HG02852 (cell line): ENCODE measurements at regions not wholly inside any gene's neighbourhood (a gene's known extent, or its start where the extent isn't known, plus 50 kb on each side); places are given as distances from the start of the nearest gene placed in this dataset.
"Not testable (repeated sequence)": the region's sequence is repeated elsewhere in the genome, so short reads cannot be mapped to it uniquely, and the experiment has no call there.

Source experiments
- ATAC-seq: cut with Tn5 transposase; IDR thresholded peaks from one replicate; pipeline ENCODE4 v1.9.1; 2021; ENCODE audit warnings: mild to moderate bottlenecking, moderate library complexity; ENCODE audit not compliant: unreplicated experiment

DNA sequence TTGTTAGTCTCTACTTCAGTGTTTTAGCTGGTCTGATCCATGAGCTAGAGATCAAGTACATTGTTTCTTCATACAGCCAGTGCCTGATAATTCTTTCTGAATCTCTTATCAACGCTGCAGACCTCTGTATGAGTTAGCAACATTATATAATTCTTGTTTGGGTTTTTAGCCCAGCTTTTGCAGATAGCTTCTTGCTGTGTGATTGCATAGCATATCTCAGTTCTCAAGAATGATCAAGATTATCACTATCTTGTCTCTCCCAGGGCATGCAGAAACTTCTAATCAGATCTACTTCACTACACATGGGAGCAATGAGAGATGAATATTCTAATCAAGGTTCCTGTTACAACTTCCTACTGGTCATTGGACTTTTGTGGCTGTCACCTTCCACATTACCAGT is 158.3 kb downstream of the FAM174A start:
- ATAC-seq: no peak

DNA sequence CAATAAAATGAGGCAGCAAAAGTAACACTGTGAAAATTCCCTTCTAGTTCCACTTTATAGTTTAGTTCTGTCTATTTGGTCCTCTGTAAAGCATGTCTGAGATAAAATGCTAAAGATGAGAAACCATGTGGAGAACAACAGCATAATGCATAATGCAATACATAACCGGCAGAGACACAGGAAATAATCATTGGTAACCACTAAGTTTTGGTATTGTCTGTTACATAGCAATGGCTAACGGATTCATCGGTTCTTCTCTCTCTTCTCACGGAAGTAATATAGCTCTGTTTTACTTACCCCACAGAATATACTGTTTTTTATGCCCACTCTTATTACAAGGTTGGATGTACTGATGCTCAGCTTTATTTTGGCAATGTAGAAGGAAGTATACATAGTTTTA is 158.9 kb downstream of the FAM174A start:
- no peak for ATAC-seq

DNA sequence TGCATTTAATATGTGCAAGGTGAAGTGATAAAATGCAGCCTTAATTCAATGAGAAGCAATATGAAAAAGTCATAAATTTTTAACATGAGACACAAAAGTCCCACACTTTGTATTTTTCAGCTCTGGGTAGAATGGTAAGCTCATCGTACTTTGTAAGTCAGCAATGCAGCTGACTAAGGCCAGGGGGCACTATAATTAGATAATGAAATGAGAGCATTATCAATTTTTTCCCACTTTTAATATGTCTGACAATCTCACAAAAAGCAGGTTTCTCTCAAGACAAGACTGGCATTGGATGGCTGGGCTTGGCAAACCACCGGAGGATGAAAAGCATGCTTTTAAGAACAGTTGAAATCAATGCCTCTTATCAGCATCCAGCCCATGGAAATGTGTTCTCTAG is 162.8 kb downstream of the FAM174A start:
- ATAC-seq: no peak

DNA sequence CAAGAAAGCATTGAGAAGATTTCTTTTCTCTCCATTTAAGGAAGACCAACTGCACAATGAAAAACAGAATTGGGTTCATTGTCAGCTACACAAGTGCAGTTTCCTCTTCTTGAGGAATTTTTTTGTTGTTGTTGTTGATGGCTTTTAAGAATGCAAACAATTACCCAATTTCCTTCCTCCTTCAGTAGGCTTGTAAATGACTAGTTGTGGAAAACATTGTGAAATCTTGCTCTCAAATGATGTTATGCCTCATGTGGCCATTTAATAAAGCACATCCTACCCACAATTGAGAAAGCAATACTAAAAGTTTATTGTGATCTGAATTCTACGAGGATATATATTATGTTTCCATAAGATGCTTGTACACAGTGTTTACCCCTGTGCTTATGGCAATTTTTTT is 171.6 kb downstream of the FAM174A start:
- no peak for ATAC-seq

DNA sequence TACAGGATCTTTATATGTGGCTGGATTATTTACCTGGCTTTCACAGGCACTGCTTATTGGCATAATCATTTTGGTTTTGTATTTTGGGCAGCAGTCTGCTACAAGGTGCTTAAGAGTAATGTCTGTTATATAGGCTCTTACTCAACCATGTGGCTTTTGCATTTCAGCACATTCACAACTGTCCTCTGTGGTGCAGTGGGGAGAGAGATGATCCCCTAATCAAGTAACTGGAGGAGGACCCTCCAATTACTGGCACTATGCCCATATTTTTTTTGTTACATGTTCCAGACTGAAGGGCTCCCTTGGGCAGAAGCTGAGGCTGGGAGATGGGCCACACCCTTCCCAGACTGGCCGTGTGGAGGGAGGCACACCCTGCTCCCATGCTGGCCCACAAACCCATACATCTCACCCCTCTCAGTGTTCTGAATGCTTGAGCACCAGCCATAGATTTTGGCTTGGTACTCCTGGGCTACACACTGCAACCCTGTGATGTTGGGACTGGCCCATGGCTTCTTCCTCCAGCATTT is 173.5 kb downstream of the FAM174A start:
- no peak for ATAC-seq

DNA sequence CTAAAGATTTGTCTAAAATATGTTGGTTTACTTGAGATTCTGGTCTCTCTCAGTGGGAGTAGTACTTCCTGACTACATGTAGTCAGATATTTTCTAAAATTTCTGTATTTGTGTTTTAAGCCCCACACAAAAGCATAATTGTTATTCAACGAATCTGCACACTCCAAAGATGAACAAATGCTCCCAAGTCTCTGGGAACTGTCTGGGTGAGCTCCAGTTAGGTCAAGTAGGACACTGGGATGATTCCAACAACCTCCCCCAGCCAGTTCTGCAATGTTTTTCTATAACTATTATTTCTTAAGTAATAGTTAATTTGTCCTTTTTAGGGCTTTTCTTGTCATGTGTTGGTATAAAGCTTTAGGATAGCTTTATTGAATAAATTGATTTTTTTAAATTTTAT is 174.6 kb downstream of the FAM174A start:
- ATAC-seq: no peak

DNA sequence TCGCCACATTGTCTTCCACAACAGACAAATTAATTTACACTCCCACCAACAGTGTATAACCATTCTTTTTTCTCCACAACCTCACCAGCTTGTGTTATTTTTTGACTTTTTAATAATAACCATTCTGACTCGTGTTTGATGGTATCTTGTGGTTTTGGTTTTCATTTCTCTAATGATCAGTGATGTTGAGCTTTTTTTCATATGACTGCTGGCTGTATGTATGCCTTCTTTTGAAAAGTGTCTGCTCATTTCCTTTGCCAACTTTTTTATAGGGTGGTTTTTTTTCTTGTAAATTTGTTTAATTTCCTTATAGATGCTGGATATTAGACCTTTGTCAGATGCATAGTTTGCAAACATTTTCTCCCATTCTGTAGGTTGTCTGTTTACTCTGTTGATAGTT is 179.6 kb downstream of the FAM174A start:
- not testable (repeated sequence) for ATAC-seq

DNA sequence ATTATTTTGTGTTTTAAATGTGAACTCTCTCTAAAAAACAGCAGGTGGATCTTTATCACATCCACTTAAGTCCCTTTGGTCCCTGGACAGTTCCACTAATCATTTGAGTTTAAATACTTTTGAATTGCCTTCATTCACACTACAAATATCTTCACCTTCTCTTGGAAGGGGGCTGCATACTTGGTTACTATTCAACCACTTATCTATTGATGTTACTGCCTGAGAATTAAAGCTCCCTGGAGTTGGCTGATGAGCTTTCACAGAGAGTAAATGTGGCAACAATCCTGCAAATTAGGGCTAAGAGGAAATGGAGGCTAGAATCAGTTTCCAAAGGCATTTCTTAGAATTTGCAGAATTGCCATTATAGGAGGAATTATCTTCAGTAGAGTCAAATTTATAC is 180.4 kb downstream of the ST8SIA4 start:
- ATAC-seq: no peak

DNA sequence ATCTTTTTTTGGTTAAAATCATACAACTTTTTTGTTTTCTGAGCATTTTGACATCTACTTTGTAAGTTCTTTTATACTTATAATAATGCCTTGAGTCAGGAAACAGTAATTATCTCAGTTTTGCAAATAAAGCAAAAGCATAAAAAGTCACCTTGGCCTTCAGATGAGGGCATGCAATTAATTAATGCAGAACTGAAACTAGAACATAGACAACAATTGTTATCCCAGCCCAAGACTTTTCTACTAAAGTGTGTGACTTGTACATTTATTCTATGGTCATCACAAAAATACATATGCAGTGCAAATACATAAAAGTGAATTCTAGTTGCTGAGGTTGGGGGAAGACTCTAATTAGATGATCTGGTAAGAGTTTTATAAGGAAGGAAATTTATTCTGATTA is 179.9 kb downstream of the ST8SIA4 start:
- no peak for ATAC-seq

DNA sequence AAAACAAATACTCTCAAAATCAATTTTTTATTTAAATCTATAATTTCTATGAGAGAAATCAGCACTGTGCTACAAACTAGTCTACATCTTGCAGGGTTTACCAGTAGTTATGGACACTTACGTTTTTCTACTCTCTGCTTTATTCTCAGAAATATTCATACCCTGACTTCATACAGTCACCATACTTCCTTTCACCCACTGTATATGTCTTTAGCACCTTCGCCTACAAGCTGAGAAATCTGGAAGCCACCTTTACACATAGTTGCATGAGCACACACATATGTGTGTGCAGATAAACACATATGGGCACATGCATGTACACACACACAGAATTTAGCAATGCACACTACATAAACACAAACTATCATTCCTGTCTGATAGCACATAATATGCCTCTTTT is 177.0 kb downstream of the ST8SIA4 start:
- no peak for ATAC-seq

DNA sequence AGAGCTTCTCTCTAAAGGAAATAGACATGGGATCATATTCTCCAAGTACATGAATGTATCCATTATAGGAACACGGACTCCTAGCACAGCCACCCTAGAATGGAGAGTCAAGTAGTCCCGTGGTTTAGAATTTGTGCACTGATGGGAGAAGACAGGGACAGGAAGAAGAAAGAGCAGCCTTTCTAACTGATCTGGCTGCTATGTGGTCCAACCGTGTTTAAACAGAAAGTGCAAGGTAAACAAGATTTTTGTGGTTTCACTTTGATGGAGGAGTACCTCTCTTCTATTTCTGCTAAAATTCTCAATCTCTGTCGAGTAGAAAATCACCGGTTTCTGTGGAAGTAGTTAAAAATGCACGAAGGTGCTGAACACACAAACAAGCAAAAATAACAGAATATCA is 171.3 kb downstream of the ST8SIA4 start:
- peak; percentile 99 for ATAC-seq

DNA sequence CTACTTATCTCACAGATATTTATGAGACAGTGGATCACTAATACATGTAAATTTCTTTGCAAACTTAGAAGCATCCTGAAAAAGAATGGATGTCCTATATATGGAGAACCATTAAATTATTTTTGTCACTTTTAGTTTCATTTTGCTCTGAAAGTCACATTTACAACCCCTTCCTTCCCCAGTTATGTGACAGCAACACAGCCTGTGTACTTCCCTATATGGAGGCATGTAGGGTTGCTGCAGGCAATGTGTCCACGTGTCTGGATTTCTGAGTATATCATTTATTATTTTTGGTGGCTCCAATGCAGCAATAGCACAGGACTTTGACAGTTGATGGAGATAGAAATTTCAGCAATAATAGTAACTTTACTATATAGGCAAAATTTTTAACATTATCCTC is 156.4 kb downstream of the ST8SIA4 start:
- peak; percentile 92 for ATAC-seq

DNA sequence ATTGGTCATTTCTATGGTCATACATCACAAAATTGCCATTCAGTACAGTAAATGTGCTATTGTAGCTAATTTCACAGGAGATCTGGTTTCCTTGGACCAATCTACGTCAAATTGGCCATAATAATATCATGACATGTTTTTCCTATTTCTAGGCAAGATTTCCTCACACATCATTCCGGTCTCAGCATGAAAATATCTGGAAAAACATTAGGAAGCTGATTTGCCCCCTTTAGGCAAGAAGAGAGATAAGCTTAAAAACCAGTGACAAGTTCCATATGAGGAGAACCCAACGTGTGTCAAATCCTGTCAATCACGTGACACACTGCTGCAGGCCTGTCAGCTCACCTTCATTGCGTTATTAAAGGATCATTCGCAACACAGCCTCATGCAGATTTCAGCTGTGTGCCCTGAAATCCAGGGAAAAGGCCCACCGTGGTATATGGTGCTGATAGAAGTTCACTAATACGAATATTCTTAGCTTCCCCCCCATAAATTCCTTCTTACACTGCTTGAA is 153.3 kb downstream of the ST8SIA4 start:
- ATAC-seq: no peak

DNA sequence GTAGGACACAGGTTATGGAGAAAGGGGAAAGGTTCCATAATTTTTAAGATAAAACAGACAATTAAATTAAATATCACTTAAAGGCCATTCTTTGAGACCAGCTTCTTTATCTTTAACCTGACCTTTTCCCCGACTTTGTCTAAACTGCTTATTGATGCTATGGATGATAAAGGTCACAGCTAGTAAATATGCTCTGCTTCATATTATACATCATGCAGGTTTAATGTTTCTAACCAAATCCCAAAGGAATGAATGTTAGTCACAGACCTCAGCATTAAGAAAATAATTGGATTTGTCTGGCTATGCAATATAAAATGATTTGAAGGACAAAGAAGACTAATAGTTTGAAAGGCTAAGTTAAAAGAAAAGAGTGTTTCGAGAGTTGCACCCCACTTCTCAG is 147.6 kb downstream of the ST8SIA4 start:
- no peak for ATAC-seq
